ENCODE measurements at regions not wholly inside any gene's neighbourhood (a gene's known extent, or its start where the extent isn't known, plus 50 kb on each side); places are given as distances from the start of the nearest gene placed in this dataset.

GRCh38 chr14:71235875-71236274 lies 328.6 kb downstream of the PCNX1 start:
- TF ChIP-seq, protein P1, sequence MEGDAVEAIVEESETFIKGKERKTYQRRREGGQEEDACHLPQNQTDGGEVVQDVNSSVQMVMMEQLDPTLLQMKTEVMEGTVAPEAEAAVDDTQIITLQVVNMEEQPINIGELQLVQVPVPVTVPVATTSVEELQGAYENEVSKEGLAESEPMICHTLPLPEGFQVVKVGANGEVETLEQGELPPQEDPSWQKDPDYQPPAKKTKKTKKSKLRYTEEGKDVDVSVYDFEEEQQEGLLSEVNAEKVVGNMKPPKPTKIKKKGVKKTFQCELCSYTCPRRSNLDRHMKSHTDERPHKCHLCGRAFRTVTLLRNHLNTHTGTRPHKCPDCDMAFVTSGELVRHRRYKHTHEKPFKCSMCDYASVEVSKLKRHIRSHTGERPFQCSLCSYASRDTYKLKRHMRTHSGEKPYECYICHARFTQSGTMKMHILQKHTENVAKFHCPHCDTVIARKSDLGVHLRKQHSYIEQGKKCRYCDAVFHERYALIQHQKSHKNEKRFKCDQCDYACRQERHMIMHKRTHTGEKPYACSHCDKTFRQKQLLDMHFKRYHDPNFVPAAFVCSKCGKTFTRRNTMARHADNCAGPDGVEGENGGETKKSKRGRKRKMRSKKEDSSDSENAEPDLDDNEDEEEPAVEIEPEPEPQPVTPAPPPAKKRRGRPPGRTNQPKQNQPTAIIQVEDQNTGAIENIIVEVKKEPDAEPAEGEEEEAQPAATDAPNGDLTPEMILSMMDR (IDR thresholded peaks at IDR 0.05; ENCODE audit: extremely low read depth in 1 of 2, insufficient read depth in 1 of 2, low read depth in 1 of 2, low read length in 2 of 2) = no peak
- TF ChIP-seq MAX (IDR thresholded peaks at IDR 0.05; ENCODE audit: insufficient read depth, insufficient read length) (no peak), POLR2A (IDR thresholded peaks at IDR 0.05; ENCODE audit: low read depth, low read length) (no peak), EZH2 (IDR thresholded peaks at IDR 0.05; ENCODE audit: borderline replicate concordance, low read depth, low read length, severe bottlenecking) (no peak), POLR2AphosphoS5 (IDR thresholded peaks at IDR 0.05; ENCODE audit: insufficient read depth, low read depth, low read length) (no peak), JUN (IDR thresholded peaks at IDR 0.05; ENCODE audit: borderline replicate concordance, insufficient read depth, insufficient read length, low read depth) (no peak), GATA2 (IDR thresholded peaks at IDR 0.05; ENCODE audit: insufficient read depth, insufficient read length, low read depth, low read length) (no peak)
